Effector CD4-positive, alpha-beta T cell (primary cell): ENCODE measurements at regions not wholly inside any gene's neighbourhood (a gene's known extent, or its start where the extent isn't known, plus 50 kb on each side); places are given as distances from the start of the nearest gene placed in this dataset.
"Not testable (repeated sequence)": the region's sequence is repeated elsewhere in the genome, so short reads cannot be mapped to it uniquely, and the experiment has no call there.

Experiments
- DNase-seq: peaks from one replicate; pipeline ENCODE4 v3.0.0-alpha.2; 2020

GRCh38 chr2:237196866-237197618 is 111.4 kb downstream of the COPS8 start:
- no peak for DNase-seq

- DNase-seq, result no peak
Observed at GRCh38 chr2:237198164-237198855, 112.6 kb downstream of the COPS8 start.

GRCh38 chr2:237199082-237199481 is 113.4 kb downstream of the COPS8 start:
- DNase-seq, result no peak

GRCh38 chr2:237199577-237199976 is 113.9 kb downstream of the COPS8 start:
- no peak for DNase-seq

GRCh38 chr2:237200462-237200861 is 114.8 kb downstream of the COPS8 start:
- no peak for DNase-seq

- DNase-seq, result no peak
Observed at GRCh38 chr2:237201461-237202287, 116.0 kb downstream of the COPS8 start.

GRCh38 chr2:237202288-237203030 is 116.8 kb downstream of the COPS8 start:
- DNase-seq, result no peak

- DNase-seq, result no peak
Observed at GRCh38 chr2:237205043-237205541, 119.4 kb downstream of the COPS8 start.

GRCh38 chr2:237205561-237205971 is 119.9 kb downstream of the COPS8 start:
- DNase-seq, result no peak

- no peak for DNase-seq
Observed at GRCh38 chr2:237207646-237208045, 122.0 kb downstream of the COPS8 start.

GRCh38 chr2:237208373-237209260 is 122.9 kb downstream of the COPS8 start:
- no peak for DNase-seq

GRCh38 chr2:237209885-237210284 is 124.2 kb downstream of the COPS8 start:
- DNase-seq, result no peak

GRCh38 chr2:237210297-237210696 is 124.6 kb downstream of the COPS8 start:
- DNase-seq, result no peak

- DNase-seq, result no peak
Observed at GRCh38 chr2:237210763-237211162, 125.1 kb downstream of the COPS8 start.

- not testable (repeated sequence) for DNase-seq
Observed at GRCh38 chr2:237212356-237213279, 126.9 kb downstream of the COPS8 start.

GRCh38 chr2:237213315-237214022 is 127.8 kb downstream of the COPS8 start:
- DNase-seq, result no peak

- no peak for DNase-seq
Observed at GRCh38 chr2:237214030-237214675, 128.5 kb downstream of the COPS8 start.

- DNase-seq, result no peak
Observed at GRCh38 chr2:237214963-237215362, 129.3 kb downstream of the COPS8 start.

- no peak for DNase-seq
Observed at GRCh38 chr2:237217995-237218616, 132.4 kb downstream of the COPS8 start.
